HG03378 (cell line): ENCODE measurements at regions not wholly inside any gene's neighbourhood (a gene's known extent, or its start where the extent isn't known, plus 50 kb on each side); places are given as distances from the start of the nearest gene placed in this dataset.
"Not testable (repeated sequence)": the region's sequence is repeated elsewhere in the genome, so short reads cannot be mapped to it uniquely, and the experiment has no call there.

Source experiments
- ATAC-seq: cut with Tn5 transposase; IDR thresholded peaks from one replicate; pipeline ENCODE4 v1.9.1; 2021; ENCODE audit warnings: mild to moderate bottlenecking, moderate library complexity; ENCODE audit not compliant: unreplicated experiment

- no peak for ATAC-seq
Measured at GRCh38 chr6:106885679-106886078, 88.8 kb downstream of the CD24 start.

- ATAC-seq = no peak
Measured at GRCh38 chr6:106884576-106884975, 90.0 kb downstream of the CD24 start.

- ATAC-seq = no peak
Measured at GRCh38 chr6:106883808-106884262, 90.7 kb downstream of the CD24 start.

- no peak for ATAC-seq
Measured at GRCh38 chr6:106882601-106883518, 91.7 kb downstream of the CD24 start.

GRCh38 chr6:106882138-106882537, 92.4 kb downstream of the CD24 start:
- ATAC-seq = no peak

GRCh38 chr6:106880952-106881351, 93.6 kb downstream of the CD24 start:
- no peak for ATAC-seq

- ATAC-seq = no peak
Measured at GRCh38 chr6:106875782-106876321, 98.7 kb downstream of the CD24 start.

- no peak for ATAC-seq
Measured at GRCh38 chr6:106874481-106874880, 100.0 kb downstream of the CD24 start.

- ATAC-seq = no peak
Measured at GRCh38 chr6:106872049-106872448, 102.5 kb downstream of the CD24 start.

GRCh38 chr6:106870824-106871717, 103.5 kb downstream of the CD24 start:
- no peak for ATAC-seq

GRCh38 chr6:106870069-106870468, 104.5 kb downstream of the CD24 start:
- no peak for ATAC-seq

GRCh38 chr6:106869203-106869602, 105.3 kb downstream of the CD24 start:
- no peak for ATAC-seq

GRCh38 chr6:106866875-106867658, 107.5 kb downstream of the CD24 start:
- ATAC-seq = no peak

GRCh38 chr6:106862858-106863257, 111.7 kb downstream of the CD24 start:
- ATAC-seq = no peak

- ATAC-seq = no peak
Measured at GRCh38 chr6:106860940-106861339, 113.6 kb downstream of the CD24 start.

GRCh38 chr6:106858653-106859092, 115.9 kb downstream of the CD24 start:
- no peak for ATAC-seq

- ATAC-seq = no peak
Measured at GRCh38 chr6:106857771-106858652, 116.5 kb downstream of the CD24 start.

- ATAC-seq = not testable (repeated sequence)
Measured at GRCh38 chr6:106857310-106857709, 117.2 kb downstream of the CD24 start.

- no peak for ATAC-seq
Measured at GRCh38 chr6:106856227-106856874, 118.2 kb downstream of the CD24 start.
